ENCODE measurements at regions not wholly inside any gene's neighbourhood (a gene's known extent, or its start where the extent isn't known, plus 50 kb on each side); places are given as distances from the start of the nearest gene placed in this dataset.

GRCh38 chr5:119878712-119879111 lies 249.4 kb downstream of the FAM170A start:
- in situ Hi-C loops (cut with MboI), result no loop called here
- WGBS (ENCODE audit: insufficient coverage, low coverage, missing lambda C conversion rate), result 0% methylated on average over 2 of the region's 2 CpGs

More at GRCh38 chr5:119878712-119879111, 249.4 kb downstream of the FAM170A start:
- H3K27ac ChIP-seq (ENCODE audit: extremely low read depth, low read depth, low read length), result no peak overlapping the region
- H3K9me1 ChIP-seq (ENCODE audit: control insufficient read depth, insufficient read depth, low read length), result no peaks in the 10 kb centered on the region
- DNase-seq (ENCODE audit: extremely low read depth in 1 of 4, low spot score in 3 of 4) (no peak), FAIRE-seq (no peak), ATAC-seq (no peak)
- H3K79me2 ChIP-seq (ENCODE audit: control insufficient read depth, insufficient read depth, low read length), result no peaks in the 10 kb centered on the region
- H4K20me1 ChIP-seq (replicated peaks; ENCODE audit: control insufficient read depth, insufficient read depth, low read length), result no peaks in the 10 kb centered on the region
- no peak overlapping the region for H3K4me3 ChIP-seq
- no peaks in the 10 kb centered on the region; the same call in 1 of the 2 replicates for H3K9me3 ChIP-seq (replicated peaks; ENCODE audit: control insufficient read depth, insufficient read depth, low read depth, low read length)
- H3K36me3 ChIP-seq (ENCODE audit: control insufficient read depth, insufficient read depth, low read length), result no peaks in the 10 kb centered on the region
- no TSS peak for BruUV-seq (replicated peaks)
- ChIA-PET CTCF (ENCODE audit: low intra/inter-chr PET ratio) (no interaction called here), POLR2A (no interaction called here)
- H3K4me2 ChIP-seq (ENCODE audit: insufficient read depth, low read length), result no peak overlapping the region
- no peaks in the 10 kb centered on the region for H3K4me1 ChIP-seq (replicated peaks in 1 of 2; ENCODE audit: control insufficient read depth in 2 of 2, insufficient read depth in 2 of 2, low read length in 2 of 2)
- no peak for TF ChIP-seq MAZ (CRISPR knock-in tag; conservative IDR thresholded peaks at IDR 0.05 in 1 of 2, IDR thresholded peaks at IDR 0.05 in 1 of 2)
- no peak for TF ChIP-seq ZNF3 (CRISPR knock-in tag; IDR thresholded peaks at IDR 0.05)
- no peak for TF ChIP-seq ZC3H11A (IDR thresholded peaks at IDR 0.05; ENCODE audit: low read depth, low read length)
- TF ChIP-seq SNIP1 (IDR thresholded peaks at IDR 0.05; ENCODE audit: low read depth), result no peak
- no peak for TF ChIP-seq ZNF140 (CRISPR knock-in tag; IDR thresholded peaks at IDR 0.05)
- no peak for TF ChIP-seq THAP12 (CRISPR knock-in tag; IDR thresholded peaks at IDR 0.05)
- no peak for TF ChIP-seq ETV5 (CRISPR knock-in tag; IDR thresholded peaks at IDR 0.05; ENCODE audit: low read depth)
- no peak for TF ChIP-seq FOXJ3 (CRISPR knock-in tag; IDR thresholded peaks at IDR 0.05)
- TF ChIP-seq ZNF695 (CRISPR knock-in tag; IDR thresholded peaks at IDR 0.05), result no peak
- no peak for TF ChIP-seq ZFP30 (CRISPR knock-in tag; IDR thresholded peaks at IDR 0.05; ENCODE audit: borderline replicate concordance)
- TF ChIP-seq ZNF431 (CRISPR knock-in tag; IDR thresholded peaks at IDR 0.05), result no peak
- no peak for TF ChIP-seq IRF1 (CRISPR knock-in tag; IDR thresholded peaks at IDR 0.05; ENCODE audit: borderline replicate concordance)
- no peak for TF ChIP-seq NR2F6 (CRISPR knock-in tag; IDR thresholded peaks at IDR 0.05)
- no peak for TF ChIP-seq PKNOX1 (IDR thresholded peaks at IDR 0.05)
- no peak for TF ChIP-seq ZBTB2 (IDR thresholded peaks at IDR 0.05)
- no peak for TF ChIP-seq ZNF785 (CRISPR knock-in tag; IDR thresholded peaks at IDR 0.05)
- no peak for TF ChIP-seq LEF1 (IDR thresholded peaks at IDR 0.05)
- TF ChIP-seq ZNF121 (CRISPR knock-in tag; conservative IDR thresholded peaks at IDR 0.05), result no peak
- no peak overlapping the region for H2AFZ ChIP-seq (ENCODE audit: low read depth, low read length)
- intact Hi-C loops (cut with micrococcal nuclease), result no loop called here
- no peaks in the 10 kb centered on the region for H3K27me3 ChIP-seq (ENCODE audit: control insufficient read depth in 2 of 2, insufficient read depth in 2 of 2, low read length in 2 of 2)
- no peak overlapping the region for H3K9ac ChIP-seq (ENCODE audit: insufficient read depth in 1 of 2, low read depth in 2 of 2, low read length in 2 of 2)

All from K562 (cell line).